Uterus (tissue), 2 donors: ENCODE measurements at regions not wholly inside any gene's neighbourhood (a gene's known extent, or its start where the extent isn't known, plus 50 kb on each side); places are given as distances from the start of the nearest gene placed in this dataset.

Experiments
- POLR2A ChIP-seq, 2 donors: fragments of 450-650 bp; IDR thresholded peaks; one replicate each; pipeline ENCODE4 v1.6.1; 2016; ENCODE audit warnings: antibody characterized with exemption in 2 of 2, mild to moderate bottlenecking in 1 of 2, moderate library complexity in 1 of 2
- TF ChIP-seq, protein P1 (sequence below), 4 experiments: fragments of 200-600 bp in 2 of 4; fragments of 450-650 bp in 2 of 4; sonication (generic) in 2 of 4; IDR thresholded peaks; one replicate each; pipeline ENCODE4 v1.5.1; 2016 to 2019; ENCODE audit warnings: antibody characterized with exemption in 4 of 4, mild to moderate bottlenecking in 2 of 4, moderate library complexity in 1 of 4

DNA sequence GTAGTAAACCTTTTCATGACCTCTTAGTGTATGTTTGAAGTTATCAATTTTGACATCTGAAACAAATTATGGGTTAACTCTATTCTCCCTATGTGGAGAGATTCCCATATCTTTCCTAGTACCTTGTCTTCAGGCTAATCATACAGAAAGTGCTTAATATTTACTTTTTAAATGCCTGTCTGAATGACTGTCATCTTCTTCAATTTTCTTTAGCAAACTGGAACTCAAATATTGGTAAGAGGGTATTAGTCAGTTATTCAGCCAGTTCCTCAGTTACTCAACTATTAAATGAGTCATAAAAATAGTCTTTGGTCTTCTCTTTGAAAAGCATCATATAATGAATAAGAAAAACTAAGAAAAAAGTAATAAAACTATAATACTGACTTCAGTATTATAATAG lies 1038.0 kb upstream of the PIK3C3 start:
- TF ChIP-seq, protein P1, sequence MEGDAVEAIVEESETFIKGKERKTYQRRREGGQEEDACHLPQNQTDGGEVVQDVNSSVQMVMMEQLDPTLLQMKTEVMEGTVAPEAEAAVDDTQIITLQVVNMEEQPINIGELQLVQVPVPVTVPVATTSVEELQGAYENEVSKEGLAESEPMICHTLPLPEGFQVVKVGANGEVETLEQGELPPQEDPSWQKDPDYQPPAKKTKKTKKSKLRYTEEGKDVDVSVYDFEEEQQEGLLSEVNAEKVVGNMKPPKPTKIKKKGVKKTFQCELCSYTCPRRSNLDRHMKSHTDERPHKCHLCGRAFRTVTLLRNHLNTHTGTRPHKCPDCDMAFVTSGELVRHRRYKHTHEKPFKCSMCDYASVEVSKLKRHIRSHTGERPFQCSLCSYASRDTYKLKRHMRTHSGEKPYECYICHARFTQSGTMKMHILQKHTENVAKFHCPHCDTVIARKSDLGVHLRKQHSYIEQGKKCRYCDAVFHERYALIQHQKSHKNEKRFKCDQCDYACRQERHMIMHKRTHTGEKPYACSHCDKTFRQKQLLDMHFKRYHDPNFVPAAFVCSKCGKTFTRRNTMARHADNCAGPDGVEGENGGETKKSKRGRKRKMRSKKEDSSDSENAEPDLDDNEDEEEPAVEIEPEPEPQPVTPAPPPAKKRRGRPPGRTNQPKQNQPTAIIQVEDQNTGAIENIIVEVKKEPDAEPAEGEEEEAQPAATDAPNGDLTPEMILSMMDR (IDR thresholded peaks at IDR 0.05) = no peak
- TF ChIP-seq POLR2A (IDR thresholded peaks at IDR 0.05) = no peak
